ENCODE measurements at regions not wholly inside any gene's neighbourhood (a gene's known extent, or its start where the extent isn't known, plus 50 kb on each side); places are given as distances from the start of the nearest gene placed in this dataset.

DNA sequence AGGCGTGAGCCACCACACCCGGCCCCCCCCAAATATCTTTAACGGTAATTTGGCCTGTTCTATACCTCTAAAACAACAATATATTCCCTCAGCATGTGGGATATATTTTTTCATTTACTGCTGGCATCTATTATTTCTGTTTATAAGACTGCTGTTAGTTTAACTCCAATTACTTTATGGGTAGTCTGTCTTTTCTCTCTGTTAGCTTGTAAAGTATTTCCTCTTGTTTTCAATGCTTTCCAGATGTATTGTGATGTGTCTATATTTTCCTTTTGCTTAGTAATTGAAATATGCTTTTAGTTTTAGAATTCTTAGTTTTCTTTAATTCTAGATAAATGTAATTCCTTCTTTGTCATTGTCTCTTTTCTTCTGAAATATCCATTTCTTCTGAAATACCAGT, 445.8 kb downstream of the ANKRD50 start:
- no peak overlapping the region for H3K4me3 ChIP-seq (replicated peaks in 1 of 4; ENCODE audit: control extremely low read depth in 1 of 4, insufficient read depth in 1 of 4, low read depth in 3 of 4, low read length in 4 of 4)
- TF ChIP-seq EZH2 (IDR thresholded peaks at IDR 0.05; ENCODE audit: low read length, missing control alignments): no peak
- TF ChIP-seq, protein P1, sequence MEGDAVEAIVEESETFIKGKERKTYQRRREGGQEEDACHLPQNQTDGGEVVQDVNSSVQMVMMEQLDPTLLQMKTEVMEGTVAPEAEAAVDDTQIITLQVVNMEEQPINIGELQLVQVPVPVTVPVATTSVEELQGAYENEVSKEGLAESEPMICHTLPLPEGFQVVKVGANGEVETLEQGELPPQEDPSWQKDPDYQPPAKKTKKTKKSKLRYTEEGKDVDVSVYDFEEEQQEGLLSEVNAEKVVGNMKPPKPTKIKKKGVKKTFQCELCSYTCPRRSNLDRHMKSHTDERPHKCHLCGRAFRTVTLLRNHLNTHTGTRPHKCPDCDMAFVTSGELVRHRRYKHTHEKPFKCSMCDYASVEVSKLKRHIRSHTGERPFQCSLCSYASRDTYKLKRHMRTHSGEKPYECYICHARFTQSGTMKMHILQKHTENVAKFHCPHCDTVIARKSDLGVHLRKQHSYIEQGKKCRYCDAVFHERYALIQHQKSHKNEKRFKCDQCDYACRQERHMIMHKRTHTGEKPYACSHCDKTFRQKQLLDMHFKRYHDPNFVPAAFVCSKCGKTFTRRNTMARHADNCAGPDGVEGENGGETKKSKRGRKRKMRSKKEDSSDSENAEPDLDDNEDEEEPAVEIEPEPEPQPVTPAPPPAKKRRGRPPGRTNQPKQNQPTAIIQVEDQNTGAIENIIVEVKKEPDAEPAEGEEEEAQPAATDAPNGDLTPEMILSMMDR (conservative IDR thresholded peaks at IDR 0.05 in 1 of 2, IDR thresholded peaks at IDR 0.05 in 1 of 2; ENCODE audit: low read depth in 1 of 2, low read length in 2 of 2): no peak
- H4K20me1 ChIP-seq (ENCODE audit: control insufficient read depth, extremely low read depth, insufficient read depth, low read length): no peaks in the 10 kb centered on the region
- no peak for DNase-seq (ENCODE audit: low read depth in 2 of 2)
- no peaks in the 10 kb centered on the region for H3K79me2 ChIP-seq (ENCODE audit: control insufficient read depth, insufficient read depth, low read length)
- H3K9ac ChIP-seq (ENCODE audit: insufficient read depth, low read length): no peak overlapping the region
- no peaks in the 10 kb centered on the region for H3K9me3 ChIP-seq (ENCODE audit: control insufficient read depth, insufficient read depth, low read depth, low read length)
- no peaks in the 10 kb centered on the region for H3K27me3 ChIP-seq (ENCODE audit: control insufficient read depth, insufficient read depth, low read length)
- no peak overlapping the region for H3K27ac ChIP-seq (ENCODE audit: insufficient read depth, low read length)
- H3K4me1 ChIP-seq (ENCODE audit: control insufficient read depth, extremely low read depth, insufficient read depth, low read length): no peaks in the 10 kb centered on the region
- no peaks in the 10 kb centered on the region for H3K36me3 ChIP-seq (ENCODE audit: control insufficient read depth, insufficient read depth, low read length)
- no peak overlapping the region for H3K4me2 ChIP-seq (ENCODE audit: extremely low read depth, insufficient read depth, low read length)
- H2AFZ ChIP-seq (ENCODE audit: low read length): no peak overlapping the region

DNA sequence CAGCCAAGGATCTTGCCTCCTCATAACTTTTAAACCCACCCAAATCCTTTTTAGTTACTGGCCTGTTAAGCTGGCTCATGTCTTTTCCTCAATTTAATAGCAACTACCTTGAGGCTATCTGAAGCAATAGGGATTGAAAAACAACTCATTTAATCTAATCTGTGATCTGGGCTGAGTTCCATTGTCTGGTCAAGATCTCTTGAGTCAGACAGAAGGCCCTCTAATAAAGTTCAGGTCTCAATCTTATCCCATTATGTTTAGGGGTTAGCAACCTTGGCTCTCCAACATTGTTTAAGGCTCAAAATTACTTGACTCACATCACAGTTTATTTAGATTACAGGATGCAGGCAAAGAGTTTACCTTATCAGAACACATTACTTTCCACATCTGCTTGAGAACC, 436.1 kb downstream of the ANKRD50 start:
- Histone ChIP-seq H3K4me3 (replicated peaks in 1 of 4; ENCODE audit: control extremely low read depth in 1 of 4, insufficient read depth in 1 of 4, low read depth in 3 of 4, low read length in 4 of 4) (no peak overlapping the region), H3K27ac (ENCODE audit: insufficient read depth, low read length) (no peak overlapping the region), H3K79me2 (ENCODE audit: control insufficient read depth, insufficient read depth, low read length) (no peaks in the 10 kb centered on the region), H3K9me3 (ENCODE audit: control insufficient read depth, insufficient read depth, low read depth, low read length) (no peaks in the 10 kb centered on the region), H3K4me2 (ENCODE audit: extremely low read depth, insufficient read depth, low read length) (no peak overlapping the region), H4K20me1 (ENCODE audit: control insufficient read depth, extremely low read depth, insufficient read depth, low read length) (no peaks in the 10 kb centered on the region), H3K4me1 (ENCODE audit: control insufficient read depth, extremely low read depth, insufficient read depth, low read length) (no peaks in the 10 kb centered on the region), H2AFZ (ENCODE audit: low read length) (no peak overlapping the region), H3K36me3 (ENCODE audit: control insufficient read depth, insufficient read depth, low read length) (no peaks in the 10 kb centered on the region), H3K27me3 (ENCODE audit: control insufficient read depth, insufficient read depth, low read length) (no peaks in the 10 kb centered on the region), H3K9ac (ENCODE audit: insufficient read depth, low read length) (no peak overlapping the region)
- TF ChIP-seq EZH2 (IDR thresholded peaks at IDR 0.05; ENCODE audit: low read length, missing control alignments): no peak
- TF ChIP-seq, protein P1 (conservative IDR thresholded peaks at IDR 0.05 in 1 of 2, IDR thresholded peaks at IDR 0.05 in 1 of 2; ENCODE audit: low read depth in 1 of 2, low read length in 2 of 2): no peak
- DNase-seq (ENCODE audit: low read depth in 2 of 2): peak in 1 of 2 donors; percentile 42

DNA sequence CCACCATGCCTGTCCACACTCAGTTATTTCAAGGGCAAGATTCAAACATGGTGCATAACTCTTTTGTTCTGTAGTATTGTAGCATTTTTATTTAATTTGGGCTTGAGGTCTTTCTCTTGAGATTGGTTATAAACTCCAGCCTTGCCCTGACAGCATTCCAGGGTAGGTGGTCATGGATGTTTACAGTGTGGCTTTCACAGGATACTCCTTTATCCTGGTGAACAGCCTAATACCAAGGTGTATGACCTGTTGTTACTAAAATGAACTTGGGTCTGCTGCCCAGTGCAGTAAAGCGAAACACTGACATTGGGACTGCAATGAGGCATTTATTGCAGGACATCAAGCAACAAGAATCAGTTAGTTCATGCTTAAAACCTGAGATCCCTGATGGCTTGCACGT, 434.8 kb downstream of the ANKRD50 start:
- Histone ChIP-seq H3K4me1 (ENCODE audit: control insufficient read depth, extremely low read depth, insufficient read depth, low read length) (no peaks in the 10 kb centered on the region), H3K27me3 (ENCODE audit: control insufficient read depth, insufficient read depth, low read length) (no peaks in the 10 kb centered on the region), H3K9ac (ENCODE audit: insufficient read depth, low read length) (no peak overlapping the region), H3K9me3 (ENCODE audit: control insufficient read depth, insufficient read depth, low read depth, low read length) (no peaks in the 10 kb centered on the region), H2AFZ (ENCODE audit: low read length) (no peak overlapping the region), H3K27ac (ENCODE audit: insufficient read depth, low read length) (no peak overlapping the region), H4K20me1 (ENCODE audit: control insufficient read depth, extremely low read depth, insufficient read depth, low read length) (no peaks in the 10 kb centered on the region), H3K36me3 (ENCODE audit: control insufficient read depth, insufficient read depth, low read length) (no peaks in the 10 kb centered on the region), H3K79me2 (ENCODE audit: control insufficient read depth, insufficient read depth, low read length) (no peaks in the 10 kb centered on the region), H3K4me2 (ENCODE audit: extremely low read depth, insufficient read depth, low read length) (no peak overlapping the region), H3K4me3 (replicated peaks in 1 of 4; ENCODE audit: control extremely low read depth in 1 of 4, insufficient read depth in 1 of 4, low read depth in 3 of 4, low read length in 4 of 4) (no peak overlapping the region)
- DNase-seq (ENCODE audit: low read depth in 2 of 2): peak in 1 of 2 donors; percentile 13
- no peak for TF ChIP-seq EZH2 (IDR thresholded peaks at IDR 0.05; ENCODE audit: low read length, missing control alignments)
- TF ChIP-seq, protein P1 (conservative IDR thresholded peaks at IDR 0.05 in 1 of 2, IDR thresholded peaks at IDR 0.05 in 1 of 2; ENCODE audit: low read depth in 1 of 2, low read length in 2 of 2): no peak

Measured in fibroblast of lung (primary cell).